Tibial nerve (tissue), 4 donors: ENCODE measurements at regions not wholly inside any gene's neighbourhood (a gene's known extent, or its start where the extent isn't known, plus 50 kb on each side); places are given as distances from the start of the nearest gene placed in this dataset.

Source experiments
- EP300 ChIP-seq, 2 donors: sonication (generic); formaldehyde crosslinking; IDR thresholded peaks; one replicate each; pipeline ENCODE4 v1.6.1; 2017; ENCODE audit warnings: antibody characterized with exemption in 2 of 2, mild to moderate bottlenecking in 1 of 2
- POLR2A ChIP-seq, 2 donors: fragments of 450-650 bp; IDR thresholded peaks; one replicate each; pipeline ENCODE4 v1.6.1; 2017; ENCODE audit warnings: antibody characterized with exemption in 2 of 2, mild to moderate bottlenecking in 2 of 2, moderate library complexity in 2 of 2
- TF ChIP-seq, protein P1 (sequence below), 5 experiments: fragments of 200-600 bp in 3 of 5; fragments of 450-650 bp in 2 of 5; sonication (generic) in 3 of 5; IDR thresholded peaks; one replicate each; pipeline ENCODE4 v1.5.1; 2016 to 2019; ENCODE audit warnings: antibody characterized with exemption in 5 of 5, mild to moderate bottlenecking in 3 of 5, moderate library complexity in 2 of 5

- TF ChIP-seq, protein P1, sequence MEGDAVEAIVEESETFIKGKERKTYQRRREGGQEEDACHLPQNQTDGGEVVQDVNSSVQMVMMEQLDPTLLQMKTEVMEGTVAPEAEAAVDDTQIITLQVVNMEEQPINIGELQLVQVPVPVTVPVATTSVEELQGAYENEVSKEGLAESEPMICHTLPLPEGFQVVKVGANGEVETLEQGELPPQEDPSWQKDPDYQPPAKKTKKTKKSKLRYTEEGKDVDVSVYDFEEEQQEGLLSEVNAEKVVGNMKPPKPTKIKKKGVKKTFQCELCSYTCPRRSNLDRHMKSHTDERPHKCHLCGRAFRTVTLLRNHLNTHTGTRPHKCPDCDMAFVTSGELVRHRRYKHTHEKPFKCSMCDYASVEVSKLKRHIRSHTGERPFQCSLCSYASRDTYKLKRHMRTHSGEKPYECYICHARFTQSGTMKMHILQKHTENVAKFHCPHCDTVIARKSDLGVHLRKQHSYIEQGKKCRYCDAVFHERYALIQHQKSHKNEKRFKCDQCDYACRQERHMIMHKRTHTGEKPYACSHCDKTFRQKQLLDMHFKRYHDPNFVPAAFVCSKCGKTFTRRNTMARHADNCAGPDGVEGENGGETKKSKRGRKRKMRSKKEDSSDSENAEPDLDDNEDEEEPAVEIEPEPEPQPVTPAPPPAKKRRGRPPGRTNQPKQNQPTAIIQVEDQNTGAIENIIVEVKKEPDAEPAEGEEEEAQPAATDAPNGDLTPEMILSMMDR (IDR thresholded peaks at IDR 0.05): no peak
- no peak for TF ChIP-seq EP300 (IDR thresholded peaks at IDR 0.05)
- TF ChIP-seq POLR2A (IDR thresholded peaks at IDR 0.05): no peak
Measured at GRCh38 chr1:110726755-110727154, 52.0 kb upstream of the KCNA3 start.
